ENCODE measurements at regions not wholly inside any gene's neighbourhood (a gene's known extent, or its start where the extent isn't known, plus 50 kb on each side); places are given as distances from the start of the nearest gene placed in this dataset.

DNA sequence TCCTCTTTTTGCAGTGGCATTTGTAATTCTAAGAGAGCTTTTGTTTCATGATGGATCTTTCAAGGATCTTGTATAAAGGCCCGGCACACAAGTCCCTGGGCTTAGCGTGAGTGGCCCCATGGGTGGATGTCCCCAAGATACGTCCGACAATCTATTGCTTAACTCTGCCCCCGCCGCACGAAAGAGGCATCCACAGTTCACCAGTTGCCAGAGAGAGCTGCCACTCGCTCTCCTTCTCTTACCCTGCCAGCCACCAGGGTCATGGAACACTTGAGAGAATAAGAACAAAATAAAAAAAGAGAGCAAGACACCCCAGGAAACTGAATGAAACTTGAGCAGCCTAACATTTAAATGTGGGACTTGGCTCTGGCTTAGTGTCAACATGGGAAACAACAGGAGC, 92.3 kb downstream of the CTAGE1 start:
- no peak for TF ChIP-seq YY1 (IDR thresholded peaks at IDR 0.05; ENCODE audit: insufficient read depth, insufficient read length)
- no peak for TF ChIP-seq ZNF274 (IDR thresholded peaks at IDR 0.05; ENCODE audit: low read depth, low read length)
- no peak for TF ChIP-seq SUZ12 (IDR thresholded peaks at IDR 0.05; ENCODE audit: extremely low read depth, insufficient read depth, insufficient read length)
